Prostate gland (tissue), 2 donors: ENCODE measurements at regions not wholly inside any gene's neighbourhood (a gene's known extent, or its start where the extent isn't known, plus 50 kb on each side); places are given as distances from the start of the nearest gene placed in this dataset.

Experiments
- CTCF ChIP-seq, 4 experiments: fragments of 200-600 bp in 2 of 4; fragments of 450-650 bp in 2 of 4; sonication (generic) in 2 of 4; IDR thresholded peaks; 1 replicate in 3 of 4; 2 replicates in 1 of 4; pipeline ENCODE4 v1.5.1; 2016 to 2019; ENCODE audit warnings: antibody characterized with exemption in 4 of 4, mild to moderate bottlenecking in 2 of 4, moderate library complexity in 2 of 4
- POLR2AphosphoS5 ChIP-seq: sonication (generic); formaldehyde crosslinking; IDR thresholded peaks from one replicate; pipeline ENCODE4 v1.6.1; 2017; ENCODE audit warnings: antibody characterized with exemption

GRCh38 chr11:80307676-80308075 lies 866.8 kb upstream of the TENM4 start:
- TF ChIP-seq CTCF (IDR thresholded peaks at IDR 0.05) (no peak), POLR2AphosphoS5 (no peak)
